HepG2 (cell line): ENCODE measurements at regions not wholly inside any gene's neighbourhood (a gene's known extent, or its start where the extent isn't known, plus 50 kb on each side); places are given as distances from the start of the nearest gene placed in this dataset.

ENCODE experiments used
- ATAC-seq: fragments of 200-7000 bp; cut with Tn5 transposase; 3 replicates; pipeline ENCODE4 v1.9.1; 2020; ENCODE audit warnings: mild to moderate bottlenecking, moderate library complexity
- BruUV-seq: library from RNA; stranded (reverse); fragments of 400-500 nt; replicated peaks from 2 replicates; lab custom pipeline; 2021; lab: Mats Ljungman, UMichigan
- CTCF ChIA-PET: fragments of 300-600 bp; formaldehyde crosslinking; extraction: SDS; loops from one replicate; lab custom pipeline; 2021; ENCODE audit warnings: low total read pairs, inconsistent platforms, low intra/inter-chr PET ratio; lab: Yijun Ruan, JAX
- POLR2A ChIA-PET: fragments of 350-600 bp; sonication (Branson Sonifier 250); formaldehyde crosslinking; loops from one replicate; lab custom pipeline; 2020; ENCODE audit warnings: antibody characterized with exemption, inconsistent platforms; lab: Yijun Ruan, JAX
- DNase-seq: peaks from one replicate; pipeline ENCODE4 v3.0.0-alpha.2; 2015; ENCODE audit warnings: low spot score
- FAIRE-seq: peaks from 3 replicates; lab custom pipeline; 2011; peaks lifted over from hg19 to GRCh38; lab: Jason Lieb, UNC
- H2AFZ ChIP-seq: one replicate; pipeline ENCODE4 v1.6.1; 2011; ENCODE audit warnings: low read length, inconsistent platforms
- H3K27ac ChIP-seq: fragments of 300-600 bp; 3 replicates; pipeline ENCODE4 v1.8.0; 2011; ENCODE audit warnings: mixed run types, mild to moderate bottlenecking, mixed read lengths, low read length, inconsistent platforms; ENCODE audit not compliant: insufficient read depth; ENCODE audit errors: extremely low read length
- H3K27me3 ChIP-seq, 2 experiments: fragments of 200-600 bp in 1 of 2; 2 replicates in 1 of 2; 3 replicates in 1 of 2; pipeline versions ENCODE4 v1.6.0 to v1.8.0; 2011; ENCODE audit warnings: low read length in 2 of 2, mild to moderate bottlenecking in 2 of 2, moderate library complexity in 2 of 2, inconsistent platforms in 1 of 2; ENCODE audit not compliant: insufficient read depth in 2 of 2, control insufficient read depth in 1 of 2
- H3K36me3 ChIP-seq, 2 experiments: fragments of 200-600 bp in 1 of 2; replicated peaks in 1 of 2; 2 replicates in 1 of 2; 3 replicates in 1 of 2; pipeline versions ENCODE4 v1.5.1 to v1.8.0; 2011; ENCODE audit warnings: low read length in 2 of 2, inconsistent platforms in 1 of 2; ENCODE audit not compliant: insufficient read depth in 2 of 2, control insufficient read depth in 1 of 2
- H3K4me1 ChIP-seq: 2 replicates; pipeline ENCODE4 v1.5.1; 2012; ENCODE audit warnings: low read length, inconsistent platforms; ENCODE audit not compliant: insufficient read depth
- H3K4me2 ChIP-seq: 2 replicates; pipeline ENCODE4 v1.6.0; 2011; ENCODE audit warnings: low read depth, low read length, inconsistent platforms
- H3K4me3 ChIP-seq, 3 experiments: fragments of 200-600 bp in 1 of 3; sonication (generic), shearing (Covaris generic) in 1 of 3; replicated peaks in 1 of 3; 2 replicates each; pipeline ENCODE4 v1.5.1; 2011 to 2016; ENCODE audit warnings: low read length in 3 of 3, inconsistent platforms in 2 of 3, low read depth in 2 of 3, mild to moderate bottlenecking in 2 of 3, control low read depth in 1 of 3, mixed read lengths in 1 of 3; ENCODE audit not compliant: insufficient read depth in 1 of 3
- H3K79me2 ChIP-seq: one replicate; pipeline ENCODE4 v1.6.1; 2011; ENCODE audit warnings: low read length, inconsistent platforms; ENCODE audit not compliant: insufficient read depth
- H3K9ac ChIP-seq: 2 replicates; pipeline ENCODE4 v1.6.0; 2011; ENCODE audit warnings: mild to moderate bottlenecking, low read depth, low read length, inconsistent platforms; ENCODE audit not compliant: insufficient read depth
- H3K9me3 ChIP-seq: 2 replicates; pipeline ENCODE4 v1.5.1; 2012; ENCODE audit warnings: mild to moderate bottlenecking, low read length
- H4K20me1 ChIP-seq: 2 replicates; pipeline ENCODE4 v1.6.0; 2011; ENCODE audit warnings: inconsistent platforms, mild to moderate bottlenecking, low read length, moderate library complexity; ENCODE audit not compliant: insufficient read depth
- FOXA3 ChIP-seq: IDR thresholded peaks from 2 replicates; pipeline ENCODE4 v1.6.1; 2016; ENCODE audit warnings: missing genetic modification reagents, missing compliant biosample characterization
- HNF4G ChIP-seq, 2 experiments: sonication (generic) in 1 of 2; formaldehyde crosslinking in 1 of 2; IDR thresholded peaks; 2 replicates each; pipeline versions ENCODE4 v1.4.0 to v1.6.1; 2011 to 2020; ENCODE audit warnings: borderline replicate concordance in 2 of 2, low read depth in 2 of 2, mild to moderate bottlenecking in 2 of 2, low read length in 1 of 2, missing genetic modification reagents in 1 of 2, moderate library complexity in 1 of 2
- KLF13 ChIP-seq: sonication (generic); formaldehyde crosslinking; IDR thresholded peaks from 2 replicates; pipeline ENCODE4 v1.4.0; 2020; ENCODE audit warnings: mild to moderate bottlenecking, missing genetic modification reagents
- SMC3 ChIP-seq: IDR thresholded peaks from 2 replicates; pipeline ENCODE4 v1.6.1; 2011; ENCODE audit warnings: low read length, improper control_type of control experiment
- SOX6 ChIP-seq, 2 experiments: fragments of 450-650 bp in 1 of 2; sonication (generic) in 1 of 2; formaldehyde crosslinking in 1 of 2; IDR thresholded peaks; 2 replicates each; pipeline versions ENCODE4 v1.4.0 to v1.6.1; 2017 to 2020; ENCODE audit warnings: antibody characterized with exemption in 1 of 2, mild to moderate bottlenecking in 1 of 2, missing genetic modification reagents in 1 of 2
- ZNF121 ChIP-seq: sonication (generic); formaldehyde crosslinking; IDR thresholded peaks from 2 replicates; pipeline ENCODE4 v1.5.0; 2020; ENCODE audit warnings: mild to moderate bottlenecking, missing genetic modification reagents
- ZNF577 ChIP-seq: sonication (generic); formaldehyde crosslinking; IDR thresholded peaks from 2 replicates; pipeline ENCODE4 v1.4.0; 2020; ENCODE audit warnings: mild to moderate bottlenecking, low read depth, missing genetic modification reagents, borderline replicate concordance
- ZNF598 ChIP-seq: sonication (generic); formaldehyde crosslinking; IDR thresholded peaks from 2 replicates; pipeline ENCODE4 v1.5.1; 2020; ENCODE audit warnings: mild to moderate bottlenecking, missing genetic modification reagents, borderline replicate concordance
- ZNF749 ChIP-seq: sonication (generic); formaldehyde crosslinking; IDR thresholded peaks from 2 replicates; pipeline ENCODE4 v1.8.0; 2022; ENCODE audit warnings: mild to moderate bottlenecking, missing genetic modification reagents, moderate library complexity, borderline replicate concordance
- WGBS: methylation state at CpG from one replicate; pipeline ENCODE4 v1.1.6; 2017; ENCODE audit warnings: low lambda C conversion rate; 5-methylcytosine and 5-hydroxymethylcytosine counted together
- in situ Hi-C: cut with HindIII; loops from 2 replicates; pipeline ENCODE4 v1.10.0; 2017; ENCODE audit warnings: low pct_unique_long_range_greater_than_20kb; ENCODE audit not compliant: extremely low pct_ligation_motif_present
- intact Hi-C: fragments of 100-400 bp; cut with micrococcal nuclease; formaldehyde crosslinking; loops from one replicate; pipeline ENCODE4 v1.10.0; 2022; ENCODE audit not compliant: unreplicated experiment
- TF ChIP-seq, protein P1 (sequence below): sonication (generic); formaldehyde crosslinking; IDR thresholded peaks from 2 replicates; pipeline ENCODE4 v1.4.0; 2020; ENCODE audit warnings: missing genetic modification reagents
- TF ChIP-seq, protein P2 (sequence below): sonication (generic); formaldehyde crosslinking; IDR thresholded peaks from 2 replicates; pipeline ENCODE4 v1.8.0; 2022; ENCODE audit warnings: missing genetic modification reagents, low read depth, mild to moderate bottlenecking, borderline replicate concordance

DNA sequence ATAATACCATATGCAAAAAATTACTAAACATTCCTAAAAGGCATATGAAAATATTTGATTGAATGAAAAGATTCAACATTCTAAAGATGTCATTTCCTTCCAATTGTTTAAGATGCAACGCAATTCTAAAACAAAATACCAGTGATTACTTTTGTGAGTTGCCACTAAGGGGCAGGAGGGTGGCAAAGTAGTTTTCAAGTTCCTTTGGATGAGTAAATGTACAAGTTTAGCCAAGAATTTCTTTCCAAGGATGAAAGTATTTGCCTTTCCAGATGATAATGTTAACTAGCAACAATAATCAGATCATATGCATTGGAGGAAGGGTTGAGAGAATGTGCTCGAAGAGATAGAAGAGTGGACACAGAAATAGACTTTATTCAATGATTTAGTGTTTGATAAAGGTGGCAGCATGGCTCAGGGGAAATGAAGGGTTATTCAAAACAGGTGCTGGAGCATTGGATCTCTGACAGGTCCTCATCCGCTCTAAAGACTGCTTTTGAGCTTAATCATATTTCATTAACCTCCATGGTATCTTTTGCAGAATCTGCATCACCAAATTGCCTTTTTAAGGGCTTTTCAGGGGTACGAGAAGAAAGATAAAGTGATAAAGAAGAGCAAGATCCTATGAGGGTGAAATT is 678.5 kb upstream of the TBX3 start:
- in situ Hi-C loops: no loop called here
- Histone ChIP-seq H3K9me3 (no peaks in the 10 kb centered on the region), H4K20me1 (no peaks in the 10 kb centered on the region), H3K4me3 (no peak overlapping the region), H3K79me2 (no peaks in the 10 kb centered on the region), H3K36me3 (no peaks in the 10 kb centered on the region), H3K4me1 (peaks cover 36% of the 10 kb centered on the region), H3K9ac (no peak overlapping the region), H2AFZ (no peak overlapping the region)
- CTCF ChIA-PET: no interaction called here
- ATAC-seq: no peak
- TF ChIP-seq, protein P1, sequence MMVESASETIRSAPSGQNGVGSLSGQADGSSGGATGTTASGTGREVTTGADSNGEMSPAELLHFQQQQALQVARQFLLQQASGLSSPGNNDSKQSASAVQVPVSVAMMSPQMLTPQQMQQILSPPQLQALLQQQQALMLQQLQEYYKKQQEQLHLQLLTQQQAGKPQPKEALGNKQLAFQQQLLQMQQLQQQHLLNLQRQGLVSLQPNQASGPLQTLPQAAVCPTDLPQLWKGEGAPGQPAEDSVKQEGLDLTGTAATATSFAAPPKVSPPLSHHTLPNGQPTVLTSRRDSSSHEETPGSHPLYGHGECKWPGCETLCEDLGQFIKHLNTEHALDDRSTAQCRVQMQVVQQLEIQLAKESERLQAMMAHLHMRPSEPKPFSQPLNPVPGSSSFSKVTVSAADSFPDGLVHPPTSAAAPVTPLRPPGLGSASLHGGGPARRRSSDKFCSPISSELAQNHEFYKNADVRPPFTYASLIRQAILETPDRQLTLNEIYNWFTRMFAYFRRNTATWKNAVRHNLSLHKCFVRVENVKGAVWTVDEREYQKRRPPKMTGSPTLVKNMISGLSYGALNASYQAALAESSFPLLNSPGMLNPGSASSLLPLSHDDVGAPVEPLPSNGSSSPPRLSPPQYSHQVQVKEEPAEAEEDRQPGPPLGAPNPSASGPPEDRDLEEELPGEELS (CRISPR knock-in tag): no peak
- TF ChIP-seq ZNF121 (CRISPR knock-in tag) (no peak), SMC3 (no peak), ZNF598 (CRISPR knock-in tag) (no peak)
- TF ChIP-seq, all 625 proteins: peak for 0
- Histone ChIP-seq H3K27me3 (peaks cover 0 to 3% of the 10 kb centered on the region in 2 experiments; a peak in 1 of 5 replicates), H3K4me2 (no peak overlapping the region), H3K27ac (no peak overlapping the region)
- BruUV-seq: no TSS peak
- POLR2A ChIA-PET: no interaction called here
- intact Hi-C loops: no loop called here
- DNase-seq (no peak), FAIRE-seq (no peak)
- 69% methylated on average over 4 of the region's 4 CpGs for WGBS

DNA sequence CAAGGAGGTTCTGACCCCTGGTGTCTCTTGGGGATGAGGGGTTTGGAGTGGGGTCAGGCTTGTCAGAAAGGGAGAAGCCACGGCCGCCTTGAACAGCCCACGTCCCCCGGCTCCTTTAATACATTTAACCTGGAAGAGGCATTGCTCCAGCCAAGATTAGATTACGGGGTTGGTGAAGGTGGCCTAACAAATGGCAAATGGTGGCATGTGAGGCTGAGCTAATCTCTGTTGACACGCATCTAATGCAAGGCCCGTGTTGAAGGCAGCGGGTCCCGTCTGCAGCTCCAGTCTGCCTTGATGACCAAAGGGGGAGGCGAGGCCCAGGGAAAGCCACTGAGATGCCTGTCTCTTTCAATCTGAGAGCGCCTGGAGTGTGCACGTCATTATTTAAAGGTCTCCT is 673.7 kb upstream of the TBX3 start:
- no peaks in the 10 kb centered on the region for H3K9me3 ChIP-seq
- no peak overlapping the region for H3K9ac ChIP-seq
- no peak overlapping the region for H3K4me2 ChIP-seq
- ChIA-PET CTCF (no interaction called here), POLR2A (no interaction called here)
- H3K27me3 ChIP-seq: peaks cover 0 to 3% of the 10 kb centered on the region in 2 experiments; a peak in 2 of 5 replicates
- no peak overlapping the region for H3K27ac ChIP-seq
- H4K20me1 ChIP-seq: no peaks in the 10 kb centered on the region
- peaks cover 16% of the 10 kb centered on the region for H3K4me1 ChIP-seq
- no peak for ATAC-seq
- in situ Hi-C loops: no loop called here
- no peak for TF ChIP-seq ZNF577
- TF ChIP-seq KLF13 (CRISPR knock-in tag): no peak
- TF ChIP-seq ZNF749: no peak
- no peak for TF ChIP-seq FOXA3 (CRISPR knock-in tag)
- no peak for TF ChIP-seq SOX6 (IDR thresholded peaks at IDR 0.05)
- no peak for TF ChIP-seq SOX6 (CRISPR knock-in tag; IDR thresholded peaks at IDR 0.05)
- TF ChIP-seq, protein P2, sequence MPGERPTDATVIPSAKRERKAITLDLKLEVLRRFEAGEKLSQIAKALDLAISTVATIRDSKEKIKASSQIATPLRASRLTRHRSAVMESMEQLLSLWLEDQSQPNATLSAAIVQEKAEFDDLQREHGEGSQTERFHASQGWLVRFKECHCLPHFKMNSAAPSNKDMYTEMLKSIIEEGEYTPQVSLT: no peak
- no peak for TF ChIP-seq HNF4G (IDR thresholded peaks at IDR 0.05; ENCODE audit: borderline replicate concordance, low read depth, low read length)
- TF ChIP-seq HNF4G (CRISPR knock-in tag; IDR thresholded peaks at IDR 0.05; ENCODE audit: borderline replicate concordance, low read depth): no peak
- TF ChIP-seq, all 625 proteins: peak for 0
- DNase-seq: no peak
- H3K36me3 ChIP-seq: no peaks in the 10 kb centered on the region
- H3K4me3 ChIP-seq: no peak overlapping the region
- WGBS: 46% methylated on average over 9 of the region's 12 CpGs
- H3K79me2 ChIP-seq: no peaks in the 10 kb centered on the region
- no peak overlapping the region for H2AFZ ChIP-seq
- no TSS peak for BruUV-seq
- no peak for FAIRE-seq
- intact Hi-C loops: no loop called here
